A204.1 (cell line): ENCODE measurements at regions not wholly inside any gene's neighbourhood (a gene's known extent, or its start where the extent isn't known, plus 50 kb on each side); places are given as distances from the start of the nearest gene placed in this dataset.

Source experiments
- FAIRE-seq: peaks from 2 replicates; lab custom pipeline; 2012; peaks lifted over from hg19 to GRCh38; lab: Jason Lieb, UNC

GRCh38 chr14:79961197-79961596, 250.1 kb downstream of the DIO2 start:
- no peak for FAIRE-seq

- FAIRE-seq: no peak
Measured at GRCh38 chr14:79960288-79960687, 251.0 kb downstream of the DIO2 start.

GRCh38 chr14:79951572-79951971, 259.7 kb downstream of the DIO2 start:
- FAIRE-seq: no peak

GRCh38 chr14:79949906-79950305, 261.4 kb downstream of the DIO2 start:
- no peak for FAIRE-seq

GRCh38 chr14:79947440-79948054, 263.8 kb downstream of the DIO2 start:
- FAIRE-seq: no peak

- FAIRE-seq: no peak
Measured at GRCh38 chr14:79939235-79939634, 272.1 kb downstream of the DIO2 start.

GRCh38 chr14:79938185-79938584, 273.1 kb downstream of the DIO2 start:
- no peak for FAIRE-seq

GRCh38 chr14:79937433-79937832, 273.9 kb downstream of the DIO2 start:
- no peak for FAIRE-seq

GRCh38 chr14:79924551-79924950, 286.8 kb downstream of the DIO2 start:
- FAIRE-seq: no peak

- no peak for FAIRE-seq
Measured at GRCh38 chr14:79920180-79920692, 291.1 kb downstream of the DIO2 start.
